ENCODE measurements at regions not wholly inside any gene's neighbourhood (a gene's known extent, or its start where the extent isn't known, plus 50 kb on each side); places are given as distances from the start of the nearest gene placed in this dataset.

GRCh38 chr12:13613297-13613696, 368.1 kb downstream of the GRIN2B start:
- TF ChIP-seq CTCF (IDR thresholded peaks at IDR 0.05) (no peak), POLR2A (IDR thresholded peaks at IDR 0.05) (no peak)
